K562 (cell line): ENCODE measurements at regions not wholly inside any gene's neighbourhood (a gene's known extent, or its start where the extent isn't known, plus 50 kb on each side); places are given as distances from the start of the nearest gene placed in this dataset.

Experiments used
- ATAC-seq: fragments of 200-7000 bp; cut with Tn5 transposase; 3 replicates; pipeline ENCODE4 v1.9.1; 2020; ENCODE audit warnings: moderate library complexity
- BruUV-seq: library from RNA; stranded (reverse); fragments of 400-500 nt; replicated peaks from 2 replicates; lab custom pipeline; 2021; lab: Mats Ljungman, UMichigan
- CTCF ChIA-PET: fragments of 300-600 bp; formaldehyde crosslinking; extraction: SDS; loops from one replicate; lab custom pipeline; 2021; ENCODE audit warnings: low intra/inter-chr PET ratio; lab: Yijun Ruan, JAX
- POLR2A ChIA-PET: fragments of 300-600, 350-650 bp; sonication (Branson Sonifier 250); formaldehyde crosslinking; extraction: SDS; loops from one replicate; lab custom pipeline; 2021; ENCODE audit warnings: antibody characterized with exemption, inconsistent platforms; lab: Yijun Ruan, JAX
- DNase-seq, 4 experiments: peaks; one replicate each; pipeline versions ENCODE4 v3.0.0 to v3.0.0-alpha.2; 2011 to 2018; ENCODE audit warnings: low spot score in 3 of 4, mixed read lengths in 3 of 4; ENCODE audit errors: extremely low read depth in 1 of 4
- FAIRE-seq: peaks from 2 replicates; lab custom pipeline; 2011; peaks lifted over from hg19 to GRCh38; lab: Jason Lieb, UNC
- H2AFZ ChIP-seq: 2 replicates; pipeline ENCODE4 v1.6.0; 2011; ENCODE audit warnings: low read depth, low read length, control low read depth, inconsistent platforms
- H3K27ac ChIP-seq: fragments of 200-600 bp; 3 replicates; pipeline ENCODE4 v1.8.0; 2011; ENCODE audit warnings: low read depth, mild to moderate bottlenecking, control low read depth, inconsistent platforms, low read length, moderate library complexity, mixed read lengths; ENCODE audit errors: extremely low read depth
- H3K27me3 ChIP-seq, 2 experiments: fragments of 300-600 bp in 1 of 2; 2 replicates in 1 of 2; 3 replicates in 1 of 2; pipeline versions ENCODE4 v1.6.0 to v1.8.0; 2011; ENCODE audit warnings: inconsistent platforms in 2 of 2, low read length in 2 of 2, mild to moderate bottlenecking in 1 of 2, mixed read lengths in 1 of 2, moderate library complexity in 1 of 2; ENCODE audit not compliant: control insufficient read depth in 2 of 2, insufficient read depth in 2 of 2
- H3K36me3 ChIP-seq: fragments of 300-600 bp; 3 replicates; pipeline ENCODE4 v1.8.0; 2011; ENCODE audit warnings: mild to moderate bottlenecking, low read length, inconsistent platforms; ENCODE audit not compliant: control insufficient read depth, insufficient read depth
- H3K4me1 ChIP-seq, 2 experiments: fragments of 200-600 bp in 1 of 2; replicated peaks in 1 of 2; 2 replicates in 1 of 2; 3 replicates in 1 of 2; pipeline versions ENCODE4 v1.5.1 to v1.8.0; 2011; ENCODE audit warnings: inconsistent platforms in 2 of 2, low read length in 2 of 2, mild to moderate bottlenecking in 1 of 2, mixed read lengths in 1 of 2, moderate library complexity in 1 of 2; ENCODE audit not compliant: control insufficient read depth in 2 of 2, insufficient read depth in 2 of 2
- H3K4me2 ChIP-seq: 2 replicates; pipeline ENCODE4 v1.6.1; 2011; ENCODE audit warnings: low read length, control low read depth, inconsistent platforms, mixed read lengths; ENCODE audit not compliant: insufficient read depth
- H3K4me3 ChIP-seq: fragments of 200-600 bp; sonication (generic), shearing (Covaris generic); 2 replicates; pipeline ENCODE4 v1.5.1; 2016; ENCODE audit warnings: control low read depth, inconsistent platforms
- H3K79me2 ChIP-seq: fragments of 200-600 bp; 3 replicates; pipeline ENCODE4 v1.8.0; 2011; ENCODE audit warnings: low read length, inconsistent platforms; ENCODE audit not compliant: control insufficient read depth, insufficient read depth
- H3K9ac ChIP-seq, 2 experiments: 2 replicates each; pipeline versions ENCODE4 v1.6.0 to v1.6.1; 2011; ENCODE audit warnings: low read depth in 2 of 2, low read length in 2 of 2, control low read depth in 1 of 2, inconsistent platforms in 1 of 2, mild to moderate bottlenecking in 1 of 2, mixed read lengths in 1 of 2; ENCODE audit not compliant: insufficient read depth in 1 of 2
- H3K9me1 ChIP-seq: one replicate; pipeline ENCODE4 v1.6.0; 2011; ENCODE audit warnings: inconsistent platforms, mild to moderate bottlenecking, low read length, moderate library complexity; ENCODE audit not compliant: control insufficient read depth, insufficient read depth
- H3K9me3 ChIP-seq: replicated peaks from 2 replicates; pipeline ENCODE4 v1.5.1; 2011; ENCODE audit warnings: low read depth, low read length, inconsistent platforms; ENCODE audit not compliant: control insufficient read depth, insufficient read depth
- H4K20me1 ChIP-seq: replicated peaks from 2 replicates; pipeline ENCODE4 v1.6.1; 2011; ENCODE audit warnings: low read length, inconsistent platforms, mixed read lengths; ENCODE audit not compliant: control insufficient read depth, insufficient read depth
- BHLHE40 ChIP-seq: IDR thresholded peaks from 2 replicates; pipeline ENCODE4 v1.6.1; 2011; ENCODE audit warnings: low read length, improper control_type of control experiment
- CHAMP1 ChIP-seq: fragments of 450-650 bp; IDR thresholded peaks from 2 replicates; pipeline ENCODE4 v1.6.1; 2016; ENCODE audit warnings: mild to moderate bottlenecking
- ELK1 ChIP-seq: sonication (generic); formaldehyde crosslinking; IDR thresholded peaks from 2 replicates; pipeline ENCODE4 v1.8.1; 2022; ENCODE audit warnings: missing genetic modification reagents
- HES1 ChIP-seq: fragments of 450-650 bp; IDR thresholded peaks from 2 replicates; pipeline ENCODE4 v1.6.1; 2016; ENCODE audit warnings: low read depth, mild to moderate bottlenecking, moderate library complexity
- HMBOX1 ChIP-seq: sonication (generic); IDR thresholded peaks from 2 replicates; pipeline ENCODE4 v1.6.1; 2016
- KAT7 ChIP-seq: sonication (generic); formaldehyde crosslinking; IDR thresholded peaks from 2 replicates; pipeline ENCODE4 v1.8.0; 2022; ENCODE audit warnings: missing genetic modification reagents, mild to moderate bottlenecking, borderline replicate concordance
- KLF16 ChIP-seq: IDR thresholded peaks from 2 replicates; pipeline ENCODE4 v1.6.1; 2016; ENCODE audit warnings: antibody characterized with exemption
- MECOM ChIP-seq: fragments of 250-450 bp; sonication (Bioruptor Pico); IDR thresholded peaks from 2 replicates; pipeline ENCODE4 v1.8.0; 2022; ENCODE audit warnings: inconsistent platforms
- MEIS2 ChIP-seq: fragments of 450-650 bp; IDR thresholded peaks from 2 replicates; pipeline ENCODE4 v1.6.1; 2014; ENCODE audit warnings: mild to moderate bottlenecking; ENCODE audit not compliant: partially characterized antibody
- POU5F1 ChIP-seq: fragments of 150-350 bp; IDR thresholded peaks from 2 replicates; pipeline ENCODE4 v1.6.1; 2014; ENCODE audit warnings: borderline replicate concordance, low read length, low read depth, mild to moderate bottlenecking; ENCODE audit not compliant: partially characterized antibody
- STAT5A ChIP-seq: IDR thresholded peaks from 2 replicates; pipeline ENCODE4 v1.6.1; 2012; ENCODE audit warnings: low read length, inconsistent platforms, borderline replicate concordance
- STAT5B ChIP-seq: fragments of 250-450 bp; sonication (Bioruptor Pico); IDR thresholded peaks from 2 replicates; pipeline ENCODE4 v1.8.0; 2021; ENCODE audit warnings: mild to moderate bottlenecking, inconsistent platforms
- TEAD2 ChIP-seq: fragments of 450-650 bp; IDR thresholded peaks from 2 replicates; pipeline ENCODE4 v1.6.1; 2016; ENCODE audit warnings: missing genetic modification characterization, control low read depth, missing compliant biosample characterization
- ZC3H8 ChIP-seq: fragments of 450-650 bp; IDR thresholded peaks from 2 replicates; pipeline ENCODE4 v1.6.1; 2017
- ZNF431 ChIP-seq: sonication (generic); formaldehyde crosslinking; IDR thresholded peaks from 2 replicates; pipeline ENCODE4 v1.8.0; 2022; ENCODE audit warnings: mild to moderate bottlenecking, missing genetic modification reagents
- WGBS: fragments of 100-300 bp; shearing (Covaris generic); methylation state at CpG from one replicate; pipeline ENCODE4 v1.1.6; 2016; ENCODE audit warnings: low coverage, mixed read lengths; ENCODE audit not compliant: insufficient coverage; ENCODE audit errors: missing lambda C conversion rate; 5-methylcytosine and 5-hydroxymethylcytosine counted together
- in situ Hi-C: fragments of 300-500 bp; cut with MboI; formaldehyde crosslinking; loops from 4 replicates; pipeline ENCODE4 v1.15.0; 2018; ENCODE audit warnings: inconsistent platforms, mixed read lengths
- intact Hi-C: fragments of 100-400 bp; cut with micrococcal nuclease; formaldehyde crosslinking; loops from 2 replicates; pipeline ENCODE4 v1.14.2; 2022
- TF ChIP-seq, protein P1 (sequence below): fragments of 450-650 bp; IDR thresholded peaks from 2 replicates; pipeline ENCODE4 v1.6.1; 2016
- TF ChIP-seq, protein P2 (sequence below), 2 experiments: IDR thresholded peaks; 2 replicates each; pipeline ENCODE4 v1.6.1; 2011; ENCODE audit warnings: borderline replicate concordance in 1 of 2, control low read depth in 1 of 2, low read depth in 1 of 2, low read length in 1 of 2, mild to moderate bottlenecking in 1 of 2, mixed read lengths in 1 of 2, moderate library complexity in 1 of 2; ENCODE audit not compliant: insufficient read depth in 1 of 2, insufficient read length in 1 of 2, poor library complexity in 1 of 2, severe bottlenecking in 1 of 2; ENCODE audit errors: extremely low read depth in 1 of 2

DNA sequence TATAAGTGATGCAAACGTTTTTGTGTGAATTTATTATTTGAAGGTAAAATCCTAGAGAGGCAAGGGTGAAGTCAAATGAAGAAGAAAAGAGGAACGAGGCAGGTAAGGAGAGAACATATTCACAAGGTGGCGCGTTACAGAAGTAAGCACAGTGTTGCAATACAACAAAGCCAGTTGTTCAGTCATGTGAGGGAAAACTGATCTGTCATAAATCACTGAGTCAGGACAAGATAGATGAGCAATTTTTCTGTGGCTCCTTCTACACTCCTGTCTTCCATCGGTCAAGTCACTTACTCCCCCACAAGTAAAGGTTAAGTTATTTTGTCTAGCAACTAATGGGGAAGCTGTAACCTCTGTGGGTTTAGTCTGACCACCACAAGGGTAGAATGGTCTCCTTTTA lies 203.0 kb upstream of the GK2 start:
- Histone ChIP-seq H4K20me1 (no peaks in the 10 kb centered on the region), H3K9me1 (no peaks in the 10 kb centered on the region), H2AFZ (no peak overlapping the region), H3K9ac (no peak overlapping the region), H3K27me3 (no peaks in the 10 kb centered on the region), H3K79me2 (no peaks in the 10 kb centered on the region), H3K36me3 (no peaks in the 10 kb centered on the region), H3K4me2 (no peak overlapping the region), H3K27ac (no peak overlapping the region), H3K4me3 (no peak overlapping the region), H3K9me3 (no peaks in the 10 kb centered on the region), H3K4me1 (no peaks in the 10 kb centered on the region)
- no peak for ATAC-seq
- WGBS, result 41% methylated on average over 5 of the region's 5 CpGs
- DNase-seq, result no peak
- no peak for FAIRE-seq
- CTCF ChIA-PET, result no interaction called here
- no TSS peak for BruUV-seq
- in situ Hi-C loops (no loop called here), intact Hi-C loops (no loop called here)
- POLR2A ChIA-PET, result no interaction called here
- TF ChIP-seq HES1, result no peak
- TF ChIP-seq STAT5B (CRISPR knock-in tag), result no peak
- TF ChIP-seq TEAD2 (tag), result no peak
- TF ChIP-seq KAT7 (CRISPR knock-in tag), result no peak
- TF ChIP-seq KLF16, result no peak
- TF ChIP-seq HMBOX1, result peak; percentile 66
- peak; percentile 96 for TF ChIP-seq MECOM (CRISPR knock-in tag)
- TF ChIP-seq MEIS2, result peak; percentile 77
- no peak for TF ChIP-seq CHAMP1
- TF ChIP-seq POU5F1, result no peak
- TF ChIP-seq ELK1 (CRISPR knock-in tag), result no peak
- TF ChIP-seq, protein P1, sequence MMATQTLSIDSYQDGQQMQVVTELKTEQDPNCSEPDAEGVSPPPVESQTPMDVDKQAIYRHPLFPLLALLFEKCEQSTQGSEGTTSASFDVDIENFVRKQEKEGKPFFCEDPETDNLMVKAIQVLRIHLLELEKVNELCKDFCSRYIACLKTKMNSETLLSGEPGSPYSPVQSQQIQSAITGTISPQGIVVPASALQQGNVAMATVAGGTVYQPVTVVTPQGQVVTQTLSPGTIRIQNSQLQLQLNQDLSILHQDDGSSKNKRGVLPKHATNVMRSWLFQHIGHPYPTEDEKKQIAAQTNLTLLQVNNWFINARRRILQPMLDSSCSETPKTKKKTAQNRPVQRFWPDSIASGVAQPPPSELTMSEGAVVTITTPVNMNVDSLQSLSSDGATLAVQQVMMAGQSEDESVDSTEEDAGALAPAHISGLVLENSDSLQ, result peak; percentile 21; the same call in 1 of the 2 replicates
- no peak for TF ChIP-seq ZC3H8
- no peak for TF ChIP-seq ZNF431 (CRISPR knock-in tag)
- TF ChIP-seq, protein P2, sequence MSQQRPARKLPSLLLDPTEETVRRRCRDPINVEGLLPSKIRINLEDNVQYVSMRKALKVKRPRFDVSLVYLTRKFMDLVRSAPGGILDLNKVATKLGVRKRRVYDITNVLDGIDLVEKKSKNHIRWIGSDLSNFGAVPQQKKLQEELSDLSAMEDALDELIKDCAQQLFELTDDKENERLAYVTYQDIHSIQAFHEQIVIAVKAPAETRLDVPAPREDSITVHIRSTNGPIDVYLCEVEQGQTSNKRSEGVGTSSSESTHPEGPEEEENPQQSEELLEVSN (IDR thresholded peaks at IDR 0.05; ENCODE audit: borderline replicate concordance in 1 of 2, extremely low read depth in 1 of 2, insufficient read depth in 1 of 2, insufficient read length in 1 of 2, low read depth in 1 of 2, low read length in 1 of 2, poor library complexity in 1 of 2, severe bottlenecking in 1 of 2), result no peak
- TF ChIP-seq STAT5A, result no peak
- peak; percentile 27; the same call in 1 of the 2 replicates for TF ChIP-seq BHLHE40
